DND-41 (cell line): ENCODE measurements at regions not wholly inside any gene's neighbourhood (a gene's known extent, or its start where the extent isn't known, plus 50 kb on each side); places are given as distances from the start of the nearest gene placed in this dataset.

Source experiments
- ATAC-seq: fragments of 200-7000 bp; cut with Tn5 transposase; 3 replicates; pipeline ENCODE4 v1.9.1; 2021; ENCODE audit warnings: low read depth; ENCODE audit not compliant: insufficient read depth
- DNase-seq: peaks from one replicate; pipeline ENCODE4 v3.0.0-alpha.2; 2020
- H2AFZ ChIP-seq: 2 replicates; pipeline ENCODE4 v1.6.0; 2012; ENCODE audit warnings: low read depth, low read length
- H3K27ac ChIP-seq: 2 replicates; pipeline ENCODE4 v1.5.1; 2012; ENCODE audit warnings: low read length, inconsistent platforms
- H3K27me3 ChIP-seq: fragments of 200-600 bp; sonication (generic); 2 replicates; pipeline ENCODE4 v1.6.0; 2012; ENCODE audit warnings: low read length, mild to moderate bottlenecking, inconsistent platforms; ENCODE audit not compliant: insufficient read depth, poor library complexity
- H3K36me3 ChIP-seq: 2 replicates; pipeline ENCODE4 v1.5.1; 2012; ENCODE audit warnings: low read length, inconsistent platforms; ENCODE audit not compliant: insufficient read depth
- H3K4me1 ChIP-seq: 2 replicates; pipeline ENCODE4 v1.5.1; 2012; ENCODE audit warnings: mild to moderate bottlenecking, low read length; ENCODE audit not compliant: insufficient read depth
- H3K4me2 ChIP-seq: 2 replicates; pipeline ENCODE4 v1.6.0; 2012; ENCODE audit warnings: mild to moderate bottlenecking, moderate library complexity, low read length, inconsistent platforms; ENCODE audit not compliant: insufficient read depth
- H3K4me3 ChIP-seq, 2 experiments: fragments of 200-600 bp in 1 of 2; shearing (Covaris generic) in 1 of 2; 2 replicates each; pipeline ENCODE4 v1.5.1; 2012 to 2016; ENCODE audit warnings: inconsistent platforms in 2 of 2, low read length in 2 of 2, mild to moderate bottlenecking in 2 of 2, low read depth in 1 of 2, moderate library complexity in 1 of 2
- H3K79me2 ChIP-seq: 2 replicates; pipeline ENCODE4 v1.6.0; 2012; ENCODE audit warnings: low read length, inconsistent platforms; ENCODE audit not compliant: insufficient read depth
- H3K9ac ChIP-seq: 2 replicates; pipeline ENCODE4 v1.6.0; 2012; ENCODE audit warnings: low read depth, mild to moderate bottlenecking, inconsistent platforms, low read length, moderate library complexity
- H3K9me3 ChIP-seq: 2 replicates; pipeline ENCODE4 v1.5.1; 2012; ENCODE audit warnings: low read length, moderate library complexity, mild to moderate bottlenecking, inconsistent platforms; ENCODE audit not compliant: insufficient read depth, severe bottlenecking
- H4K20me1 ChIP-seq: 2 replicates; pipeline ENCODE4 v1.6.0; 2012; ENCODE audit warnings: low read length; ENCODE audit not compliant: insufficient read depth
- CTCF ChIP-seq: IDR thresholded peaks from 2 replicates; pipeline ENCODE4 v1.5.1; 2012; ENCODE audit warnings: borderline replicate concordance, low read length, moderate library complexity, mild to moderate bottlenecking; ENCODE audit not compliant: poor library complexity, severe bottlenecking; ENCODE audit errors: extremely low read depth
- EZH2 ChIP-seq: IDR thresholded peaks from 3 replicates; pipeline ENCODE4 v1.6.1; 2012; ENCODE audit warnings: borderline replicate concordance, low read depth, mild to moderate bottlenecking, moderate library complexity, low read length, inconsistent platforms; ENCODE audit not compliant: severe bottlenecking

GRCh38 chr12:4031703-4032291 lies 158.6 kb upstream of the PARP11 start:
- H3K4me3 ChIP-seq = no peak overlapping the region
- no peak for DNase-seq

GRCh38 chr12:4030929-4031702 lies 157.9 kb upstream of the PARP11 start:
- no peak for ATAC-seq
- TF ChIP-seq CTCF (no peak), EZH2 (no peak)
- Histone ChIP-seq H3K4me2 (no peak overlapping the region), H3K27ac (no peak overlapping the region), H3K36me3 (no peaks in the 10 kb centered on the region), H3K9ac (no peak overlapping the region), H3K4me3 (no peak overlapping the region), H3K27me3 (peaks cover 9% of the 10 kb centered on the region), H3K79me2 (no peaks in the 10 kb centered on the region), H4K20me1 (no peaks in the 10 kb centered on the region), H3K9me3 (no peaks in the 10 kb centered on the region), H3K4me1 (peaks cover 4% of the 10 kb centered on the region; the same call in 1 of the 2 replicates), H2AFZ (no peak overlapping the region)
- DNase-seq = no peak

More at GRCh38 chr12:4031703-4032291, 158.6 kb upstream of the PARP11 start:
- TF ChIP-seq CTCF (no peak), EZH2 (no peak)
- Histone ChIP-seq H4K20me1 (no peaks in the 10 kb centered on the region), H3K27ac (no peak overlapping the region), H3K27me3 (peaks cover 11% of the 10 kb centered on the region), H3K9me3 (no peaks in the 10 kb centered on the region), H3K9ac (no peak overlapping the region), H3K4me1 (peaks cover 4% of the 10 kb centered on the region; the same call in 1 of the 2 replicates), H2AFZ (no peak overlapping the region), H3K36me3 (no peaks in the 10 kb centered on the region), H3K4me2 (no peak overlapping the region), H3K79me2 (no peaks in the 10 kb centered on the region)
- no peak for ATAC-seq

- peak; percentile 80 for ATAC-seq
Measured at GRCh38 chr12:4027412-4027811, 154.2 kb upstream of the PARP11 start.

More at GRCh38 chr12:4027412-4027811, 154.2 kb upstream of the PARP11 start:
- H3K36me3 ChIP-seq = no peaks in the 10 kb centered on the region
- H3K9me3 ChIP-seq = no peaks in the 10 kb centered on the region
- no peaks in the 10 kb centered on the region for H4K20me1 ChIP-seq
- DNase-seq = peak; percentile 37
- peaks cover 4% of the 10 kb centered on the region; the same call in 1 of the 2 replicates for H3K4me1 ChIP-seq
- TF ChIP-seq CTCF (no peak), EZH2 (no peak)
- H3K4me3 ChIP-seq = no peak overlapping the region
- H3K27me3 ChIP-seq = no peaks in the 10 kb centered on the region
- no peak overlapping the region for H3K27ac ChIP-seq
- no peak overlapping the region for H2AFZ ChIP-seq
- H3K79me2 ChIP-seq = no peaks in the 10 kb centered on the region
- no peak overlapping the region for H3K9ac ChIP-seq
- H3K4me2 ChIP-seq = peak overlapping the region; percentile 3; the same call in 1 of the 2 replicates
